KMS-11 (cell line): ENCODE measurements at regions not wholly inside any gene's neighbourhood (a gene's known extent, or its start where the extent isn't known, plus 50 kb on each side); places are given as distances from the start of the nearest gene placed in this dataset.

ENCODE experiments used
- H2AFZ ChIP-seq: fragments of 200-600 bp; sonication (generic); 2 replicates; pipeline ENCODE4 v1.6.1; 2016; ENCODE audit warnings: antibody characterized with exemption, mixed run types, low read depth
- H3K27ac ChIP-seq: fragments of 200-600 bp; sonication (generic); 2 replicates; pipeline ENCODE4 v1.6.1; 2016; ENCODE audit warnings: mild to moderate bottlenecking, mixed run types
- H3K27me3 ChIP-seq: fragments of 200-600 bp; sonication (generic); 2 replicates; pipeline ENCODE4 v1.6.1; 2017; ENCODE audit warnings: mild to moderate bottlenecking, low read depth, mixed run types, moderate library complexity; ENCODE audit not compliant: insufficient read depth
- H3K36me3 ChIP-seq: fragments of 200-600 bp; sonication (generic); 2 replicates; pipeline ENCODE4 v1.6.1; 2017; ENCODE audit warnings: mild to moderate bottlenecking, mixed run types; ENCODE audit not compliant: insufficient read depth
- H3K4me1 ChIP-seq: fragments of 200-600 bp; sonication (generic); 2 replicates; pipeline ENCODE4 v1.6.1; 2016; ENCODE audit warnings: mild to moderate bottlenecking, low read depth, mixed run types; ENCODE audit not compliant: poor library complexity, severe bottlenecking
- H3K4me2 ChIP-seq: fragments of 200-600 bp; sonication (generic); 2 replicates; pipeline ENCODE4 v1.7.0; 2016; ENCODE audit warnings: mild to moderate bottlenecking, mixed run types
- H3K4me3 ChIP-seq: fragments of 200-600 bp; sonication (generic); IDR thresholded peaks from 2 replicates; pipeline ENCODE4 v1.6.1; 2017; ENCODE audit warnings: low read depth, low read length, mixed read lengths; ENCODE audit not compliant: insufficient read depth
- H3K79me2 ChIP-seq: fragments of 200-600 bp; sonication (generic); 2 replicates; pipeline ENCODE4 v1.6.1; 2016; ENCODE audit warnings: low read depth, mixed run types; ENCODE audit not compliant: insufficient read depth
- H3K9ac ChIP-seq: fragments of 200-600 bp; sonication (generic); 2 replicates; pipeline ENCODE4 v1.6.1; 2016; ENCODE audit warnings: mild to moderate bottlenecking, mixed run types
- H4K20me1 ChIP-seq: fragments of 200-600 bp; sonication (generic); 2 replicates; pipeline ENCODE4 v1.6.1; 2016; ENCODE audit warnings: mild to moderate bottlenecking, mixed run types; ENCODE audit not compliant: insufficient read depth
- CTCF ChIP-seq: fragments of 200-600 bp; sonication (generic); conservative IDR thresholded peaks from 2 replicates; pipeline ENCODE4 v1.6.1; 2017; ENCODE audit warnings: low read depth, mild to moderate bottlenecking, antibody characterized with exemption, low read length, moderate library complexity, mixed read lengths

- no peaks in the 10 kb centered on the region for H3K36me3 ChIP-seq
- H2AFZ ChIP-seq: no peak overlapping the region
- no peaks in the 10 kb centered on the region for H3K27me3 ChIP-seq
- no peaks in the 10 kb centered on the region for H4K20me1 ChIP-seq
- H3K4me2 ChIP-seq: no peak overlapping the region
- no peak overlapping the region for H3K9ac ChIP-seq
- no peak overlapping the region for H3K27ac ChIP-seq
- H3K4me3 ChIP-seq: no peak overlapping the region
- H3K79me2 ChIP-seq: no peaks in the 10 kb centered on the region
- H3K4me1 ChIP-seq: no peaks in the 10 kb centered on the region
- TF ChIP-seq CTCF: no peak
Observed at GRCh38 chr7:52936750-52937149, 98.7 kb upstream of the POM121L12 start.

- no peak overlapping the region for H3K27ac ChIP-seq
- TF ChIP-seq CTCF: no peak
- H3K4me3 ChIP-seq: no peak overlapping the region
- no peaks in the 10 kb centered on the region for H3K27me3 ChIP-seq
- no peak overlapping the region for H2AFZ ChIP-seq
- no peaks in the 10 kb centered on the region for H3K79me2 ChIP-seq
- no peaks in the 10 kb centered on the region for H3K36me3 ChIP-seq
- no peaks in the 10 kb centered on the region for H3K4me1 ChIP-seq
- H3K9ac ChIP-seq: no peak overlapping the region
- no peak overlapping the region for H3K4me2 ChIP-seq
- no peaks in the 10 kb centered on the region for H4K20me1 ChIP-seq
Observed at GRCh38 chr7:52928591-52928990, 106.8 kb upstream of the POM121L12 start.

- no peaks in the 10 kb centered on the region for H3K79me2 ChIP-seq
- no peak overlapping the region for H3K4me2 ChIP-seq
- no peak overlapping the region for H3K4me3 ChIP-seq
- no peak for TF ChIP-seq CTCF
- H3K36me3 ChIP-seq: no peaks in the 10 kb centered on the region
- H3K4me1 ChIP-seq: no peaks in the 10 kb centered on the region
- H3K27me3 ChIP-seq: no peaks in the 10 kb centered on the region
- no peak overlapping the region for H3K27ac ChIP-seq
- H3K9ac ChIP-seq: no peak overlapping the region
- H2AFZ ChIP-seq: no peak overlapping the region
- H4K20me1 ChIP-seq: no peaks in the 10 kb centered on the region
Observed at GRCh38 chr7:52925332-52925731, 110.1 kb upstream of the POM121L12 start.

- Histone ChIP-seq H3K4me2 (no peak overlapping the region), H2AFZ (no peak overlapping the region), H3K36me3 (no peaks in the 10 kb centered on the region), H3K27ac (no peak overlapping the region), H4K20me1 (no peaks in the 10 kb centered on the region), H3K4me1 (no peaks in the 10 kb centered on the region), H3K9ac (no peak overlapping the region), H3K79me2 (no peaks in the 10 kb centered on the region), H3K27me3 (no peaks in the 10 kb centered on the region), H3K4me3 (no peak overlapping the region)
- no peak for TF ChIP-seq CTCF
Observed at GRCh38 chr7:52920977-52921376, 114.5 kb upstream of the POM121L12 start.
